Lower leg skin (tissue), 3 donors: ENCODE measurements at regions not wholly inside any gene's neighbourhood (a gene's known extent, or its start where the extent isn't known, plus 50 kb on each side); places are given as distances from the start of the nearest gene placed in this dataset.

Source experiments
- CTCF ChIP-seq, 3 donors: fragments of 450-650 bp; IDR thresholded peaks; one replicate each; pipeline ENCODE4 v1.5.1; 2016; ENCODE audit warnings: antibody characterized with exemption in 3 of 3, mild to moderate bottlenecking in 3 of 3, moderate library complexity in 2 of 3
- POLR2A ChIP-seq, 2 donors: fragments of 450-650 bp; IDR thresholded peaks; one replicate each; pipeline ENCODE4 v1.6.1; 2016 to 2017; ENCODE audit warnings: antibody characterized with exemption in 2 of 2, mild to moderate bottlenecking in 1 of 2, moderate library complexity in 1 of 2

- TF ChIP-seq CTCF (IDR thresholded peaks at IDR 0.05) (no peak), POLR2A (IDR thresholded peaks at IDR 0.05) (no peak)
These were observed 286.8 kb upstream of the AMIGO2 start for GRCh38 chr12:47366579-47366978.
